ENCODE measurements at regions not wholly inside any gene's neighbourhood (a gene's known extent, or its start where the extent isn't known, plus 50 kb on each side); places are given as distances from the start of the nearest gene placed in this dataset.

DNA sequence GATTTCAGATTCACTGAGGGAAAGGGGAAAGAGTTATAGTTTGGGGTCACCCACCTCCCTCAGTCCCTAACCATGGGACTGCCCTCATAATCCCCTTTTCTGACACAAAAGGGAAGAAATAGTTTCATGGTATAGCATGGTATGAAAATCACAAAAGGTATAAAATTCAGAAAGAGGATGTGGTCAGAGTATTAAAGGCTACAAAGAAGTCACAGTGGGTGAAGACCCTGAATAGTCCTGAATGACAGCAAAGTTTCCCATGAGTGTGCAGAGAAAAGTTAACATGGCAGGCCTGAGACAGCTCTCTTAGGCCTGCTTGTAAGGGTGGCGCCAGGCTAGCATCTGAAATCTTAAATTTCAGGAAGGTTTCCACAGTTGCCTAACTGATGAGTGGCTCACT is 290.6 kb upstream of the ZNF608 start:
- H3K27ac Mint-ChIP-seq: no peak overlapping the region
- no peak for DNase-seq
- Histone ChIP-seq H3K27ac (ENCODE audit: low read length) (no peak overlapping the region), H3K4me1 (ENCODE audit: control insufficient read depth, insufficient read depth, low read length) (no peaks in the 10 kb centered on the region), H3K36me3 (ENCODE audit: control insufficient read depth, insufficient read depth, low read length) (no peaks in the 10 kb centered on the region), H3K27me3 (ENCODE audit: control insufficient read depth, insufficient read depth, low read length) (no peaks in the 10 kb centered on the region), H3K9me3 (ENCODE audit: control insufficient read depth, insufficient read depth, low read length) (no peaks in the 10 kb centered on the region), H3K4me3 (ENCODE audit: low read length) (no peak overlapping the region)
- TF ChIP-seq, protein P1, sequence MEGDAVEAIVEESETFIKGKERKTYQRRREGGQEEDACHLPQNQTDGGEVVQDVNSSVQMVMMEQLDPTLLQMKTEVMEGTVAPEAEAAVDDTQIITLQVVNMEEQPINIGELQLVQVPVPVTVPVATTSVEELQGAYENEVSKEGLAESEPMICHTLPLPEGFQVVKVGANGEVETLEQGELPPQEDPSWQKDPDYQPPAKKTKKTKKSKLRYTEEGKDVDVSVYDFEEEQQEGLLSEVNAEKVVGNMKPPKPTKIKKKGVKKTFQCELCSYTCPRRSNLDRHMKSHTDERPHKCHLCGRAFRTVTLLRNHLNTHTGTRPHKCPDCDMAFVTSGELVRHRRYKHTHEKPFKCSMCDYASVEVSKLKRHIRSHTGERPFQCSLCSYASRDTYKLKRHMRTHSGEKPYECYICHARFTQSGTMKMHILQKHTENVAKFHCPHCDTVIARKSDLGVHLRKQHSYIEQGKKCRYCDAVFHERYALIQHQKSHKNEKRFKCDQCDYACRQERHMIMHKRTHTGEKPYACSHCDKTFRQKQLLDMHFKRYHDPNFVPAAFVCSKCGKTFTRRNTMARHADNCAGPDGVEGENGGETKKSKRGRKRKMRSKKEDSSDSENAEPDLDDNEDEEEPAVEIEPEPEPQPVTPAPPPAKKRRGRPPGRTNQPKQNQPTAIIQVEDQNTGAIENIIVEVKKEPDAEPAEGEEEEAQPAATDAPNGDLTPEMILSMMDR (IDR thresholded peaks at IDR 0.05): no peak
- H3K4me3 Mint-ChIP-seq: no peak overlapping the region
- intact Hi-C loops (cut with micrococcal nuclease): no loop called here
- peaks cover 9 to 18% of the 10 kb centered on the region in 2 donors for H3K4me1 Mint-ChIP-seq
- H3K36me3 Mint-ChIP-seq: no peaks in the 10 kb centered on the region
- H3K27me3 Mint-ChIP-seq (ENCODE audit: low read depth in 2 of 2): peaks cover 23 to 41% of the 10 kb centered on the region in 2 donors
- 95% methylated on average over 1 of the region's 1 CpG for WGBS (ENCODE audit: insufficient coverage)
- ATAC-seq: no peak
- no peaks in the 10 kb centered on the region for H3K9me3 Mint-ChIP-seq

DNA sequence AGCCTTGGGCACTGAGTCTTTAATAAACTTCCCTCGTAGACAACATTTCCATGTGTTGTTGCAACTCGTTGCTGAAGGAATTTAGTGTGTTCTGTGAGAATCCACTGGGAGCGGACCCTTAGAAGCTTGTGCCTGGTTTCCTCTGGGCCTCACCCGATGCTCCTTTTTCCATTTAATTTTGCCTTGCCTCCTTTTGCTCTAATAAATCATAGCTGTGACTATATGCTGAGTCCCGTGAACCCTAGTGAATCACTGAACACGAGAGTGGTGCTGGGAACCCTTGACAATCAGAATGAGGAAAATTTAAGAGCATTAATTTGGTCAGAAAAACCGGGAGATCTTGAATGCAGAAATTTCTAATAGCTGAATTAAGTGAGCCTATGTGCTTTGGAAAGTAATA is 291.1 kb upstream of the ZNF608 start:
- ATAC-seq: no peak

DNA sequence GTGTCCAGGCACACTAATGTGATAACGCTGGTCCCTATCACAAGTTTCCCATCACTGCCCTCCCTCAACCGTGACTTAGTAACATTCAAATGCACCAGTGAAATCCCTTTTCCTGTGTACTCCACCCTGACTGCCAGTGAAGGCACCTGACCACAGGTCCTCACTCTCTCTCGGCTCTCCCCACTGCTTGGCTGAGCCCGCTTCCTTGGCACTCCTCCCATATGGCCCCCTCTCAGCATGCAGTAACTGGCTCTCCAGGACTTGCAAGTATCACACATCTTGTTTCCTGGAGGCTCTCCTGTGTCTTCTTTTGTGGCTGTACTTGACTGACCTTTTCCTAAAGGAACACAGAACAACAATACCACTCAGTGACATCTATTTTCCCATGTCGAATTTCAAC is 292.0 kb upstream of the ZNF608 start:
- peaks cover 22 to 40% of the 10 kb centered on the region in 2 donors for H3K27me3 Mint-ChIP-seq (ENCODE audit: low read depth in 2 of 2)
- Histone ChIP-seq H3K4me3 (ENCODE audit: low read length) (no peak overlapping the region), H3K27ac (ENCODE audit: low read length) (no peak overlapping the region), H3K36me3 (ENCODE audit: control insufficient read depth, insufficient read depth, low read length) (no peaks in the 10 kb centered on the region), H3K4me1 (ENCODE audit: control insufficient read depth, insufficient read depth, low read length) (no peaks in the 10 kb centered on the region), H3K9me3 (ENCODE audit: control insufficient read depth, insufficient read depth, low read length) (no peaks in the 10 kb centered on the region), H3K27me3 (ENCODE audit: control insufficient read depth, insufficient read depth, low read length) (no peaks in the 10 kb centered on the region)
- H3K36me3 Mint-ChIP-seq: no peaks in the 10 kb centered on the region
- H3K4me3 Mint-ChIP-seq: no peak overlapping the region
- TF ChIP-seq, protein P1 (IDR thresholded peaks at IDR 0.05): no peak
- H3K4me1 Mint-ChIP-seq: peaks cover 5 to 13% of the 10 kb centered on the region in 2 donors
- H3K27ac Mint-ChIP-seq: no peak overlapping the region
- no peak for ATAC-seq
- WGBS (ENCODE audit: insufficient coverage): 80% methylated on average over 5 of the region's 5 CpGs
- H3K9me3 Mint-ChIP-seq: no peaks in the 10 kb centered on the region
- DNase-seq: no peak
- intact Hi-C loops (cut with micrococcal nuclease): no loop called here

More for the DNA sequence above, 291.1 kb upstream of the ZNF608 start:
- Histone ChIP-seq H3K9me3 (ENCODE audit: control insufficient read depth, insufficient read depth, low read length) (no peaks in the 10 kb centered on the region), H3K27me3 (ENCODE audit: control insufficient read depth, insufficient read depth, low read length) (no peaks in the 10 kb centered on the region), H3K4me3 (ENCODE audit: low read length) (no peak overlapping the region), H3K36me3 (ENCODE audit: control insufficient read depth, insufficient read depth, low read length) (no peaks in the 10 kb centered on the region), H3K4me1 (ENCODE audit: control insufficient read depth, insufficient read depth, low read length) (no peaks in the 10 kb centered on the region), H3K27ac (ENCODE audit: low read length) (no peak overlapping the region)
- peaks cover 23 to 41% of the 10 kb centered on the region in 2 donors for H3K27me3 Mint-ChIP-seq (ENCODE audit: low read depth in 2 of 2)
- H3K4me1 Mint-ChIP-seq: peaks cover 9 to 18% of the 10 kb centered on the region in 2 donors
- WGBS (ENCODE audit: insufficient coverage): 95% methylated on average over 7 of the region's 7 CpGs
- no peak overlapping the region for H3K27ac Mint-ChIP-seq
- no peak overlapping the region for H3K4me3 Mint-ChIP-seq
- DNase-seq: no peak
- intact Hi-C loops (cut with micrococcal nuclease): no loop called here
- H3K9me3 Mint-ChIP-seq: no peaks in the 10 kb centered on the region
- H3K36me3 Mint-ChIP-seq: no peaks in the 10 kb centered on the region
- TF ChIP-seq, protein P1 (IDR thresholded peaks at IDR 0.05): no peak

DNA sequence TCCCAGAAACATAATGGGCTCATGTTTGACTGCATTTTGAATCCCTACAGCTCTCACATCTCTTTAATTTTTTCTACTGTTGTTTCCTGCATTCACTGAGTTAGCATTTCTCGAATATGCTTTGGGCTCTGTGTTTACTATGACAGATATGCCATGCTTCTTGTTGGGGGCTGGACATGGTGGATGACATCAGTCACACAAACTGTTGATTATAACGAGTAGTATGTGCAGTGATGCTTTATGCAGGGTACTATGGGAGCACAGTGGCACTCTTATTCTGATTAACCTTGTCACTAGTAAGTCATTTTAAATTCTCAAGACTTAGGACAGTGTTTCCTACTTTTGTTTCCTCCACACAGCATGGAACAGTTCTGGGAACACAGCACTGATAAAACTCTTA is 295.4 kb upstream of the ZNF608 start:
- DNase-seq: no peak
- intact Hi-C loops (cut with micrococcal nuclease): no loop called here
- ATAC-seq: no peak
- Histone ChIP-seq H3K27me3 (ENCODE audit: control insufficient read depth, insufficient read depth, low read length) (no peaks in the 10 kb centered on the region), H3K36me3 (ENCODE audit: control insufficient read depth, insufficient read depth, low read length) (no peaks in the 10 kb centered on the region), H3K4me3 (ENCODE audit: low read length) (no peak overlapping the region), H3K27ac (ENCODE audit: low read length) (no peak overlapping the region), H3K9me3 (ENCODE audit: control insufficient read depth, insufficient read depth, low read length) (no peaks in the 10 kb centered on the region), H3K4me1 (ENCODE audit: control insufficient read depth, insufficient read depth, low read length) (no peaks in the 10 kb centered on the region)
- Mint-ChIP-seq H3K4me1 (peaks cover 0 to 1% of the 10 kb centered on the region in 2 donors), H3K27me3 (ENCODE audit: low read depth in 2 of 2) (peaks cover 10 to 43% of the 10 kb centered on the region in 2 donors), H3K36me3 (no peaks in the 10 kb centered on the region), H3K4me3 (no peak overlapping the region), H3K27ac (no peak overlapping the region), H3K9me3 (no peaks in the 10 kb centered on the region)
- TF ChIP-seq, protein P1 (IDR thresholded peaks at IDR 0.05): no peak
- 34% methylated on average over 2 of the region's 2 CpGs for WGBS (ENCODE audit: insufficient coverage)

All from natural killer cell (primary cell).